ENCODE measurements at regions not wholly inside any gene's neighbourhood (a gene's known extent, or its start where the extent isn't known, plus 50 kb on each side); places are given as distances from the start of the nearest gene placed in this dataset.

GRCh38 chr5:97550164-97550563, 367.1 kb upstream of the RIOK2 start:
- TF ChIP-seq, protein P1, sequence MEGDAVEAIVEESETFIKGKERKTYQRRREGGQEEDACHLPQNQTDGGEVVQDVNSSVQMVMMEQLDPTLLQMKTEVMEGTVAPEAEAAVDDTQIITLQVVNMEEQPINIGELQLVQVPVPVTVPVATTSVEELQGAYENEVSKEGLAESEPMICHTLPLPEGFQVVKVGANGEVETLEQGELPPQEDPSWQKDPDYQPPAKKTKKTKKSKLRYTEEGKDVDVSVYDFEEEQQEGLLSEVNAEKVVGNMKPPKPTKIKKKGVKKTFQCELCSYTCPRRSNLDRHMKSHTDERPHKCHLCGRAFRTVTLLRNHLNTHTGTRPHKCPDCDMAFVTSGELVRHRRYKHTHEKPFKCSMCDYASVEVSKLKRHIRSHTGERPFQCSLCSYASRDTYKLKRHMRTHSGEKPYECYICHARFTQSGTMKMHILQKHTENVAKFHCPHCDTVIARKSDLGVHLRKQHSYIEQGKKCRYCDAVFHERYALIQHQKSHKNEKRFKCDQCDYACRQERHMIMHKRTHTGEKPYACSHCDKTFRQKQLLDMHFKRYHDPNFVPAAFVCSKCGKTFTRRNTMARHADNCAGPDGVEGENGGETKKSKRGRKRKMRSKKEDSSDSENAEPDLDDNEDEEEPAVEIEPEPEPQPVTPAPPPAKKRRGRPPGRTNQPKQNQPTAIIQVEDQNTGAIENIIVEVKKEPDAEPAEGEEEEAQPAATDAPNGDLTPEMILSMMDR (IDR thresholded peaks at IDR 0.05; ENCODE audit: unreplicated experiment) = no peak
- Mint-ChIP-seq H3K4me3 (ENCODE audit: unreplicated experiment) (no peak overlapping the region), H3K9me3 (ENCODE audit: unreplicated experiment) (no peaks in the 10 kb centered on the region), H3K27me3 (ENCODE audit: unreplicated experiment) (no peaks in the 10 kb centered on the region), H3K4me1 (ENCODE audit: unreplicated experiment) (no peaks in the 10 kb centered on the region), H3K27ac (ENCODE audit: unreplicated experiment) (no peak overlapping the region), H3K36me3 (ENCODE audit: low read depth, unreplicated experiment) (no peaks in the 10 kb centered on the region)
- DNase-seq (ENCODE audit: low spot score) = no peak

- no peaks in the 10 kb centered on the region for H3K9me3 Mint-ChIP-seq (ENCODE audit: unreplicated experiment)
- no peak overlapping the region for H3K4me3 Mint-ChIP-seq (ENCODE audit: unreplicated experiment)
- no peak overlapping the region for H3K27ac Mint-ChIP-seq (ENCODE audit: unreplicated experiment)
- H3K36me3 Mint-ChIP-seq (ENCODE audit: low read depth, unreplicated experiment) = no peaks in the 10 kb centered on the region
- H3K27me3 Mint-ChIP-seq (ENCODE audit: unreplicated experiment) = no peaks in the 10 kb centered on the region
- TF ChIP-seq, protein P1 (IDR thresholded peaks at IDR 0.05; ENCODE audit: unreplicated experiment) = no peak
- H3K4me1 Mint-ChIP-seq (ENCODE audit: unreplicated experiment) = no peaks in the 10 kb centered on the region
- no peak for DNase-seq (ENCODE audit: low spot score)
Measured at GRCh38 chr5:97550818-97551217, 367.8 kb upstream of the RIOK2 start.

DNA sequence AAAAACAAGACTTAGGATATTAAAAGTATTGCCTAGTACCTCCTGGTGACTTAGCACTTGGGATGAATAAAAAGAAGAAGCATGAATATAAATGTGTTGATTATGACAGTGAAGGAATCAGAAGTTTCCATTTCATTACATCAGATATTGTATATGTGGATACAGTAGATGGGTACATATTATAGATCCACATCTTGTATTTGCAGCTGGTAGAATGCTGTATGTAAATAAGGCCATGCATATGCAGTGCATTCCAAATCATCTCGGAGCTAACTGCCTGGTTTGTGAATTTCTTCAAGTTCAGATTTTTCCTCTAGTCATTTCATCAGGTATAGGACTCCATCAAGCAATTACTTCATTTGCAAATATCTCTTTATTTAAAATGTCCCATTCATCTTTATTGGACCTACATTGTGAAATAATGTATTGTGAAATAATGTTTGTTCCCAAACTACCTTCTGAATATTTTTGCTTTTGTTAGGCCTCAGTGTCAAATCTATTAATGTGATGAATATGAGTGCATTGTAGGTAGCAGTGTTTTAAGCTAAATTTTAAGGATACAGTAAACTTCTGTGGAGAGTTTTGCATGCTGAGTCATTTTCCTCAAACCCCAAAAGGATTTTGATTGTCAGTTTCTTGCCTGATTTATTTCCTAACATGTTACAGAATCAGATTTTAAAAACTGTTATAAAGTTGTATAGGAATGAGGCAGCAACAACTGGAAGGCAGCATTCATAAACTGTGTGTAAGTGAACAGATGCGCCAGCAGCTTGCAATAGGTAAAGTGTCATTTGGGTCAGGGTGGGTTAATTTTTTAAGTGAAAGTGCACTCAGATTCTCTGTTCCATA, 370.8 kb upstream of the RIOK2 start:
- H3K4me3 Mint-ChIP-seq (ENCODE audit: unreplicated experiment) = no peak overlapping the region
- no peaks in the 10 kb centered on the region for H3K27me3 Mint-ChIP-seq (ENCODE audit: unreplicated experiment)
- no peaks in the 10 kb centered on the region for H3K36me3 Mint-ChIP-seq (ENCODE audit: low read depth, unreplicated experiment)
- TF ChIP-seq, protein P1 (IDR thresholded peaks at IDR 0.05; ENCODE audit: unreplicated experiment) = no peak
- DNase-seq (ENCODE audit: low spot score) = no peak
- H3K4me1 Mint-ChIP-seq (ENCODE audit: unreplicated experiment) = no peaks in the 10 kb centered on the region
- H3K27ac Mint-ChIP-seq (ENCODE audit: unreplicated experiment) = no peak overlapping the region
- H3K9me3 Mint-ChIP-seq (ENCODE audit: unreplicated experiment) = no peaks in the 10 kb centered on the region

- no peak for DNase-seq (ENCODE audit: low spot score)
- Mint-ChIP-seq H3K27me3 (ENCODE audit: unreplicated experiment) (no peaks in the 10 kb centered on the region), H3K27ac (ENCODE audit: unreplicated experiment) (no peak overlapping the region), H3K4me1 (ENCODE audit: unreplicated experiment) (no peaks in the 10 kb centered on the region), H3K36me3 (ENCODE audit: low read depth, unreplicated experiment) (no peaks in the 10 kb centered on the region), H3K9me3 (ENCODE audit: unreplicated experiment) (no peaks in the 10 kb centered on the region), H3K4me3 (ENCODE audit: unreplicated experiment) (no peak overlapping the region)
- TF ChIP-seq, protein P1 (IDR thresholded peaks at IDR 0.05; ENCODE audit: unreplicated experiment) = no peak
Measured at GRCh38 chr5:97554977-97555643, 372.1 kb upstream of the RIOK2 start.

DNA sequence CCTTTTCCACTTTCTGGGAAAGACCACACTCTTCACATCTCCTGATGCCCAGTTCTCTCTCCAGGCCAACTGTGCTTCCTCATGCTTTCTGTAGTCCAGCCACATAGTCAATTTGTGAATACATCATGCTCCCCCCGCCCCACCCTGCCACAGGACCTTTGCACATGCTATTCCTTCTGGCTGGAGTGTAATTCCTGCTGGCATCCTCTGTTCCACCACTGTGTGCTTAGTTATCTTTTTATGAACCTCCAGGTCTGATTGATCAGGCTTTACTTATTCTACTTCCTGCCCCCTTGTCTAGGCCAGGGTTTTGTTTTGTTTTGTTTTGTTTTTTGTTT, 372.6 kb upstream of the RIOK2 start:
- H3K4me3 Mint-ChIP-seq (ENCODE audit: unreplicated experiment) = no peak overlapping the region
- H3K4me1 Mint-ChIP-seq (ENCODE audit: unreplicated experiment) = no peaks in the 10 kb centered on the region
- no peaks in the 10 kb centered on the region for H3K9me3 Mint-ChIP-seq (ENCODE audit: unreplicated experiment)
- no peak for DNase-seq (ENCODE audit: low spot score)
- H3K27me3 Mint-ChIP-seq (ENCODE audit: unreplicated experiment) = no peaks in the 10 kb centered on the region
- H3K27ac Mint-ChIP-seq (ENCODE audit: unreplicated experiment) = no peak overlapping the region
- TF ChIP-seq, protein P1 (IDR thresholded peaks at IDR 0.05; ENCODE audit: unreplicated experiment) = no peak
- no peaks in the 10 kb centered on the region for H3K36me3 Mint-ChIP-seq (ENCODE audit: low read depth, unreplicated experiment)

All from endothelial cell (in vitro differentiated cells).